ENCODE measurements at regions not wholly inside any gene's neighbourhood (a gene's known extent, or its start where the extent isn't known, plus 50 kb on each side); places are given as distances from the start of the nearest gene placed in this dataset.

- H3K4me3 ChIP-seq (ENCODE audit: low read length): no peak overlapping the region
- TF ChIP-seq ZNF274 (IDR thresholded peaks at IDR 0.05; ENCODE audit: low read depth, low read length): no peak
Observed at GRCh38 chr2:7730449-7730848, 813.2 kb downstream of the RNF144A start.

GRCh38 chr2:7730990-7731389 lies 813.8 kb downstream of the RNF144A start:
- TF ChIP-seq ZNF274 (IDR thresholded peaks at IDR 0.05; ENCODE audit: low read depth, low read length): no peak
- H3K4me3 ChIP-seq (ENCODE audit: low read length): no peak overlapping the region

GRCh38 chr2:7732497-7732896 lies 815.3 kb downstream of the RNF144A start:
- TF ChIP-seq ZNF274 (IDR thresholded peaks at IDR 0.05; ENCODE audit: low read depth, low read length): no peak

DNA sequence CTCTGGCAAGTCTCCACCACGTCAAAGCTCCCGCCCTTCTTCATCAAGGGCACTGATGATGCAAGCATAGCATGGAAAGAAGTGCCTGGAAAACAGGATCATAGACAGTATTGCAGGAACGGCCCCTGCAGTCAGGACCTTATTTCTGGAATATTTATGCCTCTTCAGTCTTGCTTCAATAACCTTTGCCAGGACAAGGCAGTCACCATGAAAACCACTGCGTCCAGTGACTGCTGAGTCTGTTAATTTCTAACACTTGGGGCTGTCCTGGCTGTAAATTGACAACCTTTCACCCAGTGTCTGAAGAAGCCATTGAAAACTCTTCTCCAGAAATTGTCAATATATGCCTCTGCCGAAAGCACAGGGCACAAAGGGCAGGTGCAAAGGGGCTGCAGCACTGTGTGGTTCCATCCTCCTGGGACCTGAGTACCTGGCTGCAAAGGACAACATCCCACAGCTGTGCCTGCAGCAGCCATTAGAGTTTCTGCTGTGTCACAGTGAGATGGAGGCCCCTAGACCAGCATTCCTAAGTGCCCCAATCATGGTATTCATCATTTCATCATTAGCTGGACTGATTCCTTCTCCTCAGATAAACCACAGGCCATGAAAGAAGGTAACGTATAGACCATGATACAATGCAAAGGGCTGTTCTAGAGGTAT lies 819.6 kb downstream of the RNF144A start:
- TF ChIP-seq ZNF274 (IDR thresholded peaks at IDR 0.05; ENCODE audit: low read depth, low read length): no peak
- H3K4me3 ChIP-seq (ENCODE audit: low read length): no peak overlapping the region

More at GRCh38 chr2:7732497-7732896, 815.3 kb downstream of the RNF144A start:
- H3K4me3 ChIP-seq (ENCODE audit: low read length): no peak overlapping the region

DNA sequence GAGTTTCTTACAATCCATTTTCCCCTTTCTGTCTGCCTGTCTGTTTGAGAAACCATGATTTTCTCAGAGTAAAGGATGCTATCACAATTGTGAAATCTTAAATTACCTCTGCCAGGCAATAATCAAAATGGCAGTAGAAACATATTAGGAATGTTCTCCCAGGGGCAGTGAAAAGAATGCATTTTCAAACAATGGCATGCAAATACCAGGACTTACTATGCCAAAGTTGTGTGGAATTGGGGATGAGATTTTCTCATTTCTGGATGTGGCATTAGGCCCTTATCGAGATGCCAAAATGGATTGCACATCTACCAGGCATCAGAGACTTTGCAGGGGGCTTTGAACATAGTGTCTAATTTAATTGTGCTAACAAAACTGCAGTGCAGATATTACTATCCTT lies 821.4 kb downstream of the RNF144A start:
- no peak for TF ChIP-seq ZNF274 (IDR thresholded peaks at IDR 0.05; ENCODE audit: low read depth, low read length)
- H3K4me3 ChIP-seq (ENCODE audit: low read length): no peak overlapping the region

DNA sequence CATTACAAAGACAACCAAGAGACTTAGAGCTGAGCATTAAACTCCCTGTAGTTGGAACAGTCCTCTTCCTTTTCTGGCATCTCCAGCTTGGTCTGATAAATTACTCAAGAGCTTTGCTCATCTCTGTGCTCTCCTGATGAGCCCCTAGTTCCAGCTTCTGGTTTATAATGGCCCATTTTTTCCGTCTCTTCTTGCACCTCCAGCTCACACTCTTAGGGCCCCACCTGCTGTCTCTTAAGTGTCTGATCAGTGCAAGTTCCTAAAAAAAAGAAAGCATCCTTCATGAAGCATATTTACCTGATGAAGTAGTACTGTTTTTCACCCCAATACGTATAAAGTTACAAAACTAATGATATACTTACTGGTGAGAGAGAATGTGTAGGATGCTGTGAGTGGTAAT lies 822.9 kb downstream of the RNF144A start:
- no peak overlapping the region for H3K4me3 ChIP-seq (ENCODE audit: low read length)
- no peak for TF ChIP-seq ZNF274 (IDR thresholded peaks at IDR 0.05; ENCODE audit: low read depth, low read length)

GRCh38 chr2:7742301-7742700 lies 825.1 kb downstream of the RNF144A start:
- no peak overlapping the region for H3K4me3 ChIP-seq (ENCODE audit: low read length)
- no peak for TF ChIP-seq ZNF274 (IDR thresholded peaks at IDR 0.05; ENCODE audit: low read depth, low read length)

- no peak overlapping the region for H3K4me3 ChIP-seq (ENCODE audit: low read length)
- no peak for TF ChIP-seq ZNF274 (IDR thresholded peaks at IDR 0.05; ENCODE audit: low read depth, low read length)
Observed at GRCh38 chr2:7744827-7745226, 827.6 kb downstream of the RNF144A start.

DNA sequence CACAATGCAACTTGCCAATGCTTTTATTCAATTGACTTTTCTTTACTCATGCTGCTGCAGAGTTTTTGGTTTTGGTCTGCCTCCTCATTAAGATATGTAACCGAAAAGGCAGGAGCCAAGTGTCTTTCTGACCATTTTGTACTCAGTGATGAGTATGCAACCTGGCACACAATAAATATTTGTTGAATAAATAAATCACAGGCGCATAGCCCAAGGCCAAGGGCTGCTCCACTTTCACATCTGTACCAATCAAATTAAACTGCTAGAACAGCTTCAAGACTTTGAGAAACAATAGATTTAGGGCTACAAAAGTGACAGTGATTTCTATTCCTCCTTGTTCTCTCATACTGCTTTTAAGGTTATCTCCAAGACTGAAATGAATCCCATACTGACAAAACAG lies 828.2 kb downstream of the RNF144A start:
- H3K4me3 ChIP-seq (ENCODE audit: low read length): no peak overlapping the region
- no peak for TF ChIP-seq ZNF274 (IDR thresholded peaks at IDR 0.05; ENCODE audit: low read depth, low read length)

GRCh38 chr2:7748717-7749415 lies 831.7 kb downstream of the RNF144A start:
- H3K4me3 ChIP-seq (ENCODE audit: low read length): no peak overlapping the region
- TF ChIP-seq ZNF274 (IDR thresholded peaks at IDR 0.05; ENCODE audit: low read depth, low read length): no peak

DNA sequence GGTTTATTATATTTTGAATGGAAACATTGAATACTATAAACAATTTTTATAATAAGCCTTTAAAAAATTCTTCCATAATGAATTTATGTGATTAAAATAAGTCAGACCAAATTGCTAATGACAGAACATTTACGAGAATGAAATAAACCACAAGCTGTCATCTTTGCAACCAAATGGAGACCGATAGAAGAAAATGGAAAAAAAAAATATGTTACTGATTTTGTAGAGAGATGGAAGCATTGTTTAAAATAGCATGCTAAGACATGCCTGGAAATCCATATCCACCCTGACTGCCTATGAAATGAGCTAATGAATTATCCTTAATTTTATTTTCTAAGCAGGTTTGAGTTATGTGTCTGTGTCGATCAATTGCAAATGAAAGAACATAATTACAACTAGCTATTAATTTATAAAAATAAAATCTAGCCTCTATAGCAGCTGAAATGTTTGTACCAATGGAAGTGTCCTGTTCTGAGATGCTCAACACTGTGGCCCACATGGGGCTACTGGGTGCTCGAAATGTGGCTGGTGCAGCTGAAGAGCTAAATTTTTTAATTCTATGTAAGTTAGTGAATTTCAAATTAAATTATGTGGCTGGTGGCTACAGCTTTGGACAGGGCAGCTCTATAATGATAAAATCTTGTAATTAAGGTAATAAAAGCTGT lies 832.8 kb downstream of the RNF144A start:
- no peak overlapping the region for H3K4me3 ChIP-seq (ENCODE audit: low read length)
- no peak for TF ChIP-seq ZNF274 (IDR thresholded peaks at IDR 0.05; ENCODE audit: low read depth, low read length)

DNA sequence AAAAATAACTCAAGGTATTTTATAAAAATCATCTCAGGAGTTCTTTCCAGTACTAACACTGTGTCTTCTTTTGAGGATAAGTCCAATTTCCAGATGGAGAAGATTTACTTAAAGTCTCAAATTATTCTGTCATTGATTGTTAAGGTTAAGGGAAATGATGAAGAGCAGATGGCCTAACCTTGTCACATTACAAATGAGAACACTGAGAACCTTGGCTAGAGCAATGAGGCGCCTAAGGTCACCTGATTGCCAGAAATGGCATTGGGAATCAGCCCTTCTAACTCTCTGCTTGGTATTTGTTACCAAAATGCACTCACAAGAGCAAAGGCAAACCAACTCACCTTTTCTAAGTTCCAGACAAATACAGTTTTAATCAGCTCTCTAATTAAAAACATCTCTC lies 835.1 kb downstream of the RNF144A start:
- no peak for TF ChIP-seq ZNF274 (IDR thresholded peaks at IDR 0.05; ENCODE audit: low read depth, low read length)
- H3K4me3 ChIP-seq (ENCODE audit: low read length): no peak overlapping the region

DNA sequence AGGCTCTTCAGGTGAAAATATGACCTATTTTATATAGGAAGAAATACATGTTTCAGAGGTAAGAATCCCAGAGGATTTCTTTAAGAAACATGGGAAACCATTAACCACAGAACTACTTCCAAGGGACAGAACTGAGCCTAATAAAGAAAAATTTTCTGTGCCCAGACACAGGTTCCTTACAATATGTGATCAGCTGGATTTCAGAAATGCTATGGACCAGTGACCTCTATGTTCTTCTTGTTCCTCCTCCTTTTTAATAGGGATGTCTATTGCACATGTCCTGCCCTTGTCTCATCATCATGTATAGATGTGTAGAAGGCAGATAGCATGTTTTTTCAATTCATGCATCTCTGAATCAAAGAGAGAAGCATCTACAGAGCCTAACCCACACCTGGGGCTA lies 836.6 kb downstream of the RNF144A start:
- TF ChIP-seq ZNF274 (IDR thresholded peaks at IDR 0.05; ENCODE audit: low read depth, low read length): no peak
- H3K4me3 ChIP-seq (ENCODE audit: low read length): no peak overlapping the region

- no peak for TF ChIP-seq ZNF274 (IDR thresholded peaks at IDR 0.05; ENCODE audit: low read depth, low read length)
- H3K4me3 ChIP-seq (ENCODE audit: low read length): no peak overlapping the region
Observed at GRCh38 chr2:7755879-7756278, 838.7 kb downstream of the RNF144A start.
